HEK293 (cell line): ENCODE measurements at regions not wholly inside any gene's neighbourhood (a gene's known extent, or its start where the extent isn't known, plus 50 kb on each side); places are given as distances from the start of the nearest gene placed in this dataset.

Source experiments
- CTCF ChIA-PET: fragments of 350-600 bp; formaldehyde crosslinking; extraction: SDS; loops from one replicate; lab custom pipeline; 2021; ENCODE audit warnings: antibody characterized with exemption; lab: Yijun Ruan, JAX
- POLR2A ChIA-PET: fragments of 300-600 bp; formaldehyde crosslinking; extraction: SDS; loops from one replicate; lab custom pipeline; 2020; ENCODE audit warnings: antibody characterized with exemption, inconsistent platforms; lab: Yijun Ruan, JAX
- H3K27ac ChIP-seq: fragments of 200-500 bp; sonication (Bioruptor generic); 2 replicates; pipeline ENCODE4 v1.5.1; 2014; ENCODE audit warnings: low read depth, low read length, control low read depth, inconsistent platforms; ENCODE audit errors: extremely low read depth
- H3K36me3 ChIP-seq, 2 experiments: fragments of 200-500 bp in 1 of 2; sonication (Bioruptor generic) in 1 of 2; 1 replicate in 1 of 2; 2 replicates in 1 of 2; pipeline ENCODE4 v1.5.1; 2014 to 2017; ENCODE audit warnings: inconsistent platforms in 2 of 2, low read length in 2 of 2; ENCODE audit not compliant: control insufficient read depth in 2 of 2, insufficient read depth in 1 of 2
- H3K4me1 ChIP-seq: fragments of 200-500 bp; sonication (Bioruptor generic); 2 replicates; pipeline ENCODE4 v1.5.1; 2014; ENCODE audit warnings: mild to moderate bottlenecking, low read length, inconsistent platforms; ENCODE audit not compliant: control insufficient read depth, insufficient read depth
- H3K4me3 ChIP-seq: 2 replicates; pipeline ENCODE4 v1.5.1; 2011; ENCODE audit warnings: low read depth, mild to moderate bottlenecking, control low read depth, low read length, moderate library complexity
- H3K9me3 ChIP-seq: fragments of 200-500 bp; sonication (Bioruptor generic); 2 replicates; pipeline ENCODE4 v1.5.1; 2014; ENCODE audit warnings: low read depth, low read length, inconsistent platforms; ENCODE audit not compliant: control insufficient read depth, insufficient read depth
- EGR2 ChIP-seq: fragments of 450-650 bp; formaldehyde crosslinking; IDR thresholded peaks from 2 replicates; pipeline ENCODE4 v1.5.1; 2016; ENCODE audit warnings: low read depth, missing biosample characterization, missing genetic modification characterization
- KLF9 ChIP-seq: fragments of 450-650 bp; formaldehyde crosslinking; IDR thresholded peaks from 2 replicates; pipeline ENCODE4 v1.5.1; 2016; ENCODE audit warnings: missing biosample characterization, missing genetic modification characterization, low read depth
- PRDM4 ChIP-seq: fragments of 450-650 bp; formaldehyde crosslinking; IDR thresholded peaks from 2 replicates; pipeline ENCODE4 v1.5.1; 2017; ENCODE audit warnings: missing biosample characterization, missing genetic modification characterization
- PRDM6 ChIP-seq: fragments of 450-650 bp; formaldehyde crosslinking; IDR thresholded peaks from 2 replicates; pipeline ENCODE4 v1.5.1; 2017; ENCODE audit warnings: missing biosample characterization, missing genetic modification characterization
- ZNF10 ChIP-seq: fragments of 450-650 bp; formaldehyde crosslinking; IDR thresholded peaks from 2 replicates; pipeline ENCODE4 v1.5.1; 2017; ENCODE audit warnings: missing biosample characterization, missing genetic modification characterization
- ZNF202 ChIP-seq: fragments of 450-650 bp; formaldehyde crosslinking; IDR thresholded peaks from 2 replicates; pipeline ENCODE4 v1.5.1; 2016; ENCODE audit warnings: missing biosample characterization, missing genetic modification characterization, borderline replicate concordance
- ZNF239 ChIP-seq: fragments of 450-650 bp; formaldehyde crosslinking; IDR thresholded peaks from 2 replicates; pipeline ENCODE4 v1.5.1; 2016; ENCODE audit warnings: missing biosample characterization, missing genetic modification characterization
- ZNF341 ChIP-seq: fragments of 450-650 bp; formaldehyde crosslinking; IDR thresholded peaks from 2 replicates; pipeline ENCODE4; 2016; ENCODE audit warnings: low read depth, missing biosample characterization, missing genetic modification characterization
- ZNF37A ChIP-seq: fragments of 450-650 bp; IDR thresholded peaks from 2 replicates; pipeline ENCODE4 v1.5.1; 2018; ENCODE audit warnings: missing biosample characterization, missing genetic modification characterization
- ZNF391 ChIP-seq: fragments of 450-650 bp; formaldehyde crosslinking; IDR thresholded peaks from 2 replicates; pipeline ENCODE4 v1.5.1; 2016; ENCODE audit warnings: low read depth, missing biosample characterization, missing genetic modification characterization, borderline replicate concordance
- ZNF433 ChIP-seq: fragments of 450-650 bp; formaldehyde crosslinking; IDR thresholded peaks from 2 replicates; pipeline ENCODE4 v1.5.1; 2016; ENCODE audit warnings: missing biosample characterization, missing genetic modification characterization, low read depth
- ZNF449 ChIP-seq: fragments of 450-650 bp; formaldehyde crosslinking; IDR thresholded peaks from 2 replicates; pipeline ENCODE4 v1.5.1; 2017; ENCODE audit warnings: missing biosample characterization, mild to moderate bottlenecking, missing genetic modification characterization, moderate library complexity
- ZNF48 ChIP-seq: fragments of 450-650 bp; formaldehyde crosslinking; IDR thresholded peaks from 2 replicates; pipeline ENCODE4 v1.5.1; 2016; ENCODE audit warnings: missing biosample characterization, missing genetic modification characterization
- ZNF501 ChIP-seq: fragments of 450-650 bp; formaldehyde crosslinking; IDR thresholded peaks from 2 replicates; pipeline ENCODE4 v1.5.1; 2016; ENCODE audit warnings: missing biosample characterization, missing genetic modification characterization
- ZNF626 ChIP-seq: fragments of 450-650 bp; sonication (Bioruptor Pico); formaldehyde crosslinking; IDR thresholded peaks from 2 replicates; pipeline ENCODE4 v1.5.1; 2018; ENCODE audit warnings: missing biosample characterization, missing genetic modification characterization, inconsistent platforms
- ZNF629 ChIP-seq: fragments of 450-650 bp; formaldehyde crosslinking; IDR thresholded peaks from 2 replicates; pipeline ENCODE4 v1.5.1; 2017; ENCODE audit warnings: missing biosample characterization, missing genetic modification characterization
- TF ChIP-seq, protein P1 (sequence below): fragments of 450-650 bp; formaldehyde crosslinking; IDR thresholded peaks from 2 replicates; pipeline ENCODE4 v1.5.1; 2016; ENCODE audit warnings: missing biosample characterization, missing genetic modification characterization
- TF ChIP-seq, protein P2 (sequence below): fragments of 450-650 bp; formaldehyde crosslinking; IDR thresholded peaks from 2 replicates; pipeline ENCODE4 v1.5.1; 2016; ENCODE audit warnings: missing biosample characterization, missing genetic modification characterization
- TF ChIP-seq, protein P3 (sequence below): fragments of 450-650 bp; formaldehyde crosslinking; IDR thresholded peaks from 2 replicates; pipeline ENCODE4 v1.5.1; 2016; ENCODE audit warnings: missing biosample characterization, missing genetic modification characterization
- TF ChIP-seq, protein P4 (sequence below): fragments of 450-650 bp; formaldehyde crosslinking; IDR thresholded peaks from 2 replicates; pipeline ENCODE4 v1.5.1; 2016; ENCODE audit warnings: missing biosample characterization, missing genetic modification characterization

- CTCF ChIA-PET, result interaction anchor here (0.6 to 1.5 kb wide), 2 partner anchors 10 to 107 kb away, joined by 6 to 8 read pairs; no protein-coding TSS in a partner anchor
- TF ChIP-seq, protein P1, sequence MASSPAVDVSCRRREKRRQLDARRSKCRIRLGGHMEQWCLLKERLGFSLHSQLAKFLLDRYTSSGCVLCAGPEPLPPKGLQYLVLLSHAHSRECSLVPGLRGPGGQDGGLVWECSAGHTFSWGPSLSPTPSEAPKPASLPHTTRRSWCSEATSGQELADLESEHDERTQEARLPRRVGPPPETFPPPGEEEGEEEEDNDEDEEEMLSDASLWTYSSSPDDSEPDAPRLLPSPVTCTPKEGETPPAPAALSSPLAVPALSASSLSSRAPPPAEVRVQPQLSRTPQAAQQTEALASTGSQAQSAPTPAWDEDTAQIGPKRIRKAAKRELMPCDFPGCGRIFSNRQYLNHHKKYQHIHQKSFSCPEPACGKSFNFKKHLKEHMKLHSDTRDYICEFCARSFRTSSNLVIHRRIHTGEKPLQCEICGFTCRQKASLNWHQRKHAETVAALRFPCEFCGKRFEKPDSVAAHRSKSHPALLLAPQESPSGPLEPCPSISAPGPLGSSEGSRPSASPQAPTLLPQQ (tag by site-specific recombination), result no peak
- no peak for TF ChIP-seq ZNF626
- TF ChIP-seq ZNF433 (tag by site-specific recombination), result no peak
- TF ChIP-seq EGR2 (tag by site-specific recombination), result no peak
- TF ChIP-seq, protein P2, sequence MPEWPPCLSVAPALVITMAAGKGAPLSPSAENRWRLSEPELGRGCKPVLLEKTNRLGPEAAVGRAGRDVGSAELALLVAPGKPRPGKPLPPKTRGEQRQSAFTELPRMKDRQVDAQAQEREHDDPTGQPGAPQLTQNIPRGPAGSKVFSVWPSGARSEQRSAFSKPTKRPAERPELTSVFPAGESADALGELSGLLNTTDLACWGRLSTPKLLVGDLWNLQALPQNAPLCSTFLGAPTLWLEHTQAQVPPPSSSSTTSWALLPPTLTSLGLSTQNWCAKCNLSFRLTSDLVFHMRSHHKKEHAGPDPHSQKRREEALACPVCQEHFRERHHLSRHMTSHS (tag by site-specific recombination), result no peak
- TF ChIP-seq, protein P3, sequence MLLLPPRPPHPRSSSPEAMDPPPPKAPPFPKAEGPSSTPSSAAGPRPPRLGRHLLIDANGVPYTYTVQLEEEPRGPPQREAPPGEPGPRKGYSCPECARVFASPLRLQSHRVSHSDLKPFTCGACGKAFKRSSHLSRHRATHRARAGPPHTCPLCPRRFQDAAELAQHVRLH, result no peak
- TF ChIP-seq ZNF391, result no peak
- TF ChIP-seq PRDM4 (tag by site-specific recombination), result no peak
- no peak for TF ChIP-seq ZNF239 (tag by site-specific recombination)
- no peak for TF ChIP-seq ZNF10 (tag by site-specific recombination)
- TF ChIP-seq ZNF501 (tag by site-specific recombination), result no peak
- no peak for TF ChIP-seq ZNF48
- no peak for TF ChIP-seq ZNF341 (tag by site-specific recombination)
- TF ChIP-seq ZNF202, result no peak
- no peak for TF ChIP-seq KLF9 (tag by site-specific recombination)
- no peak for TF ChIP-seq ZNF449 (tag by site-specific recombination)
- TF ChIP-seq ZNF37A (tag by site-specific recombination), result no peak
- TF ChIP-seq, protein P4, sequence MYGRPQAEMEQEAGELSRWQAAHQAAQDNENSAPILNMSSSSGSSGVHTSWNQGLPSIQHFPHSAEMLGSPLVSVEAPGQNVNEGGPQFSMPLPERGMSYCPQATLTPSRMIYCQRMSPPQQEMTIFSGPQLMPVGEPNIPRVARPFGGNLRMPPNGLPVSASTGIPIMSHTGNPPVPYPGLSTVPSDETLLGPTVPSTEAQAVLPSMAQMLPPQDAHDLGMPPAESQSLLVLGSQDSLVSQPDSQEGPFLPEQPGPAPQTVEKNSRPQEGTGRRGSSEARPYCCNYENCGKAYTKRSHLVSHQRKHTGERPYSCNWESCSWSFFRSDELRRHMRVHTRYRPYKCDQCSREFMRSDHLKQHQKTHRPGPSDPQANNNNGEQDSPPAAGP (tag by site-specific recombination), result no peak
- no peak for TF ChIP-seq PRDM6 (tag by site-specific recombination)
- TF ChIP-seq ZNF629 (tag by site-specific recombination), result no peak
- H3K4me3 ChIP-seq, result no peak overlapping the region
- no peaks in the 10 kb centered on the region for H3K9me3 ChIP-seq
- no peaks in the 10 kb centered on the region for H3K36me3 ChIP-seq
- POLR2A ChIA-PET, result no interaction called here
- no peaks in the 10 kb centered on the region for H3K4me1 ChIP-seq
- H3K27ac ChIP-seq, result no peak overlapping the region
These were observed 163.9 kb upstream of the ZC3H12C start for GRCh38 chr11:109929308-109929707.
